ENCODE measurements at regions not wholly inside any gene's neighbourhood (a gene's known extent, or its start where the extent isn't known, plus 50 kb on each side); places are given as distances from the start of the nearest gene placed in this dataset.

DNA sequence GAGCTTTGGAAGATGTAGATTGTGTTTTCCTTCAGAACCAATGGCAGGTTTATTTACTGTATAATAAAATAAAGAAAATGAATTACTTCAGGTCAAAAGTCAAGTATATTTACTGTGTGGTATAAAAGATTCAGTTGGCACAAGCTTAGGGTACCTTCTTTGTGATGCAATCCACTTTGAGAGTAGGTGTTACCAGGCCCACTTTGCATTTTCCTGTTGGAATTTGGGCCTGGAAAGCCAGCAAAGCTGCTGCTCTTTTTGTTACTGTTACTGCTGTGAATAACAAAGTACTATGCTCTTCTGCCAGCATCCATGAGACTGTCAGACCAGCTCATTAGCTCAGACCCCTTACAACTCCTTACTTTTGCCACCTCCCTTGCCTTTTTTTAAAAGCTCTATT lies 649.0 kb upstream of the SEL1L start:
- TF ChIP-seq, protein P1, sequence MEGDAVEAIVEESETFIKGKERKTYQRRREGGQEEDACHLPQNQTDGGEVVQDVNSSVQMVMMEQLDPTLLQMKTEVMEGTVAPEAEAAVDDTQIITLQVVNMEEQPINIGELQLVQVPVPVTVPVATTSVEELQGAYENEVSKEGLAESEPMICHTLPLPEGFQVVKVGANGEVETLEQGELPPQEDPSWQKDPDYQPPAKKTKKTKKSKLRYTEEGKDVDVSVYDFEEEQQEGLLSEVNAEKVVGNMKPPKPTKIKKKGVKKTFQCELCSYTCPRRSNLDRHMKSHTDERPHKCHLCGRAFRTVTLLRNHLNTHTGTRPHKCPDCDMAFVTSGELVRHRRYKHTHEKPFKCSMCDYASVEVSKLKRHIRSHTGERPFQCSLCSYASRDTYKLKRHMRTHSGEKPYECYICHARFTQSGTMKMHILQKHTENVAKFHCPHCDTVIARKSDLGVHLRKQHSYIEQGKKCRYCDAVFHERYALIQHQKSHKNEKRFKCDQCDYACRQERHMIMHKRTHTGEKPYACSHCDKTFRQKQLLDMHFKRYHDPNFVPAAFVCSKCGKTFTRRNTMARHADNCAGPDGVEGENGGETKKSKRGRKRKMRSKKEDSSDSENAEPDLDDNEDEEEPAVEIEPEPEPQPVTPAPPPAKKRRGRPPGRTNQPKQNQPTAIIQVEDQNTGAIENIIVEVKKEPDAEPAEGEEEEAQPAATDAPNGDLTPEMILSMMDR (IDR thresholded peaks at IDR 0.05), result no peak
- TF ChIP-seq POLR2A (IDR thresholded peaks at IDR 0.05), result no peak

All from ovary (tissue), 3 donors.